AG09319 (cell line): ENCODE measurements at regions not wholly inside any gene's neighbourhood (a gene's known extent, or its start where the extent isn't known, plus 50 kb on each side); places are given as distances from the start of the nearest gene placed in this dataset.

ENCODE experiments used
- DNase-seq: peaks from one replicate; pipeline ENCODE4 v3.0.0-alpha.2; 2010; ENCODE audit warnings: low read depth; ENCODE audit errors: extremely low read depth
- CTCF ChIP-seq: IDR thresholded peaks from 2 replicates; pipeline ENCODE4 v1.5.1; 2011; ENCODE audit warnings: low read depth, mild to moderate bottlenecking, inconsistent platforms, low read length, moderate library complexity

- no peak for DNase-seq
- TF ChIP-seq CTCF: no peak
Observed at GRCh38 chr12:75713434-75713833, 202.0 kb upstream of the KRR1 start.

- TF ChIP-seq CTCF: no peak
- no peak for DNase-seq
Observed at GRCh38 chr12:75712223-75712622, 200.8 kb upstream of the KRR1 start.

- no peak for TF ChIP-seq CTCF
- DNase-seq: no peak
Observed at GRCh38 chr12:75711271-75711670, 199.9 kb upstream of the KRR1 start.

GRCh38 chr12:75710361-75711069 is 199.1 kb upstream of the KRR1 start:
- no peak for TF ChIP-seq CTCF

GRCh38 chr12:75709503-75709902 is 198.1 kb upstream of the KRR1 start:
- no peak for DNase-seq
- no peak for TF ChIP-seq CTCF

More at GRCh38 chr12:75710361-75711069, 199.1 kb upstream of the KRR1 start:
- DNase-seq: no peak

- no peak for DNase-seq
- TF ChIP-seq CTCF: no peak
Observed at GRCh38 chr12:75708802-75709201, 197.4 kb upstream of the KRR1 start.

- TF ChIP-seq CTCF: no peak
Observed at GRCh38 chr12:75707983-75708382, 196.6 kb upstream of the KRR1 start.

More at GRCh38 chr12:75707983-75708382, 196.6 kb upstream of the KRR1 start:
- no peak for DNase-seq
